Trophoblast cell (in vitro differentiated cells and primary cell): ENCODE measurements at regions not wholly inside any gene's neighbourhood (a gene's known extent, or its start where the extent isn't known, plus 50 kb on each side); places are given as distances from the start of the nearest gene placed in this dataset.
A peak's percentile ranks its signal among the peaks of the same experiment; 100 is the strongest.

Experiments
- DNase-seq, 2 donors: peaks; one replicate each; pipeline ENCODE4 v3.0.0-alpha.2; 2016
- H2AFZ ChIP-seq: 2 replicates; pipeline ENCODE4 v1.6.1; 2013; ENCODE audit warnings: low read length, moderate library complexity, mild to moderate bottlenecking; ENCODE audit not compliant: insufficient read depth, poor library complexity
- H2AK5ac ChIP-seq: 2 replicates; pipeline ENCODE4 v1.6.1; 2013; ENCODE audit warnings: mild to moderate bottlenecking, low read length
- H2BK120ac ChIP-seq: 2 replicates; pipeline ENCODE4 v1.6.1; 2013; ENCODE audit warnings: low read length, mild to moderate bottlenecking, moderate library complexity; ENCODE audit not compliant: insufficient read depth, poor library complexity
- H2BK12ac ChIP-seq: 2 replicates; pipeline ENCODE4 v1.6.1; 2013; ENCODE audit warnings: mild to moderate bottlenecking, low read length, moderate library complexity
- H2BK5ac ChIP-seq: 2 replicates; pipeline ENCODE4 v1.6.1; 2013; ENCODE audit warnings: low read length, low read depth, moderate library complexity, mild to moderate bottlenecking; ENCODE audit not compliant: poor library complexity
- H3K14ac ChIP-seq: 2 replicates; pipeline ENCODE4 v1.6.1; 2013; ENCODE audit warnings: mild to moderate bottlenecking, low read length
- H3K18ac ChIP-seq: 2 replicates; pipeline ENCODE4 v1.6.1; 2013; ENCODE audit warnings: mild to moderate bottlenecking, low read length
- H3K23ac ChIP-seq: 2 replicates; pipeline ENCODE4 v1.6.1; 2013; ENCODE audit warnings: low read length
- H3K27ac ChIP-seq: 2 replicates; pipeline ENCODE4 v1.5.1; 2013; ENCODE audit warnings: low read depth, mild to moderate bottlenecking, inconsistent platforms, low read length, moderate library complexity
- H3K27me3 ChIP-seq: 2 replicates; pipeline ENCODE4 v1.6.1; 2013; ENCODE audit warnings: inconsistent platforms, mild to moderate bottlenecking, low read length, moderate library complexity; ENCODE audit not compliant: insufficient read depth
- H3K36me3 ChIP-seq, 2 experiments: 1 replicate in 1 of 2; 2 replicates in 1 of 2; pipeline ENCODE4 v1.6.1; 2013; ENCODE audit warnings: low read length in 2 of 2, mild to moderate bottlenecking in 2 of 2, moderate library complexity in 1 of 2; ENCODE audit not compliant: insufficient read depth in 2 of 2, control insufficient read depth in 1 of 2
- H3K4ac ChIP-seq: 2 replicates; pipeline ENCODE4 v1.6.1; 2013; ENCODE audit warnings: low read depth, mild to moderate bottlenecking, low read length, moderate library complexity
- H3K4me1 ChIP-seq, 2 experiments: 1 replicate in 1 of 2; 2 replicates in 1 of 2; pipeline ENCODE4 v1.6.1; 2013; ENCODE audit warnings: low read length in 2 of 2, mild to moderate bottlenecking in 2 of 2, moderate library complexity in 1 of 2; ENCODE audit not compliant: insufficient read depth in 2 of 2, control insufficient read depth in 1 of 2
- H3K4me2 ChIP-seq: 2 replicates; pipeline ENCODE4 v1.6.1; 2013; ENCODE audit warnings: inconsistent platforms, mild to moderate bottlenecking, low read length, moderate library complexity
- H3K4me3 ChIP-seq: 2 replicates; pipeline ENCODE4 v1.5.1; 2013; ENCODE audit warnings: mild to moderate bottlenecking, low read depth, low read length, inconsistent platforms
- H3K79me1 ChIP-seq: one replicate; pipeline ENCODE4 v1.6.1; 2013; ENCODE audit warnings: low read length
- H3K79me2 ChIP-seq: 2 replicates; pipeline ENCODE4 v1.6.1; 2013; ENCODE audit warnings: low read length, mild to moderate bottlenecking; ENCODE audit not compliant: control insufficient read depth, insufficient read depth, poor library complexity
- H3K9ac ChIP-seq: 2 replicates; pipeline ENCODE4 v1.6.1; 2013; ENCODE audit warnings: mild to moderate bottlenecking, low read length
- H3K9me3 ChIP-seq: 2 replicates; pipeline ENCODE4 v1.6.1; 2013; ENCODE audit warnings: low read depth, mild to moderate bottlenecking, control low read depth, inconsistent platforms, low read length; ENCODE audit not compliant: insufficient read depth
- H4K12ac ChIP-seq: 2 replicates; pipeline ENCODE4 v1.6.1; 2013; ENCODE audit warnings: low read depth, mild to moderate bottlenecking, low read length, moderate library complexity
- H4K8ac ChIP-seq: 2 replicates; pipeline ENCODE4 v1.6.1; 2013; ENCODE audit warnings: low read depth, mild to moderate bottlenecking, low read length, moderate library complexity
- H4K91ac ChIP-seq: one replicate; pipeline ENCODE4 v1.6.1; 2013; ENCODE audit warnings: low read depth, mild to moderate bottlenecking, low read length, moderate library complexity
- WGBS: extraction: QIAGEN DNeasy Blood & Tissue Kit; methylation state at CpG from one replicate; pipeline ENCODE4 v1.1.7; 2013; ENCODE audit warnings: missing lambda C conversion rate; ENCODE audit not compliant: insufficient read length, insufficient coverage; ENCODE audit errors: extremely low coverage; 5-methylcytosine and 5-hydroxymethylcytosine counted together

GRCh38 chr15:80308002-80308401, 56.0 kb upstream of the CTXND1 start:
- Histone ChIP-seq H2AFZ (no peak overlapping the region), H3K14ac (no peak overlapping the region), H2BK5ac (no peak overlapping the region), H3K23ac (no peak overlapping the region), H3K36me3 (no peaks in the 10 kb centered on the region), H3K9ac (no peak overlapping the region), H3K27ac (no peak overlapping the region), H4K91ac (no peak overlapping the region), H2BK12ac (no peak overlapping the region), H4K8ac (no peak overlapping the region), H3K79me2 (no peaks in the 10 kb centered on the region), H4K12ac (no peak overlapping the region), H3K4me2 (no peak overlapping the region), H3K9me3 (no peaks in the 10 kb centered on the region), H3K27me3 (no peaks in the 10 kb centered on the region), H3K79me1 (peaks cover 3% of the 10 kb centered on the region), H3K18ac (no peak overlapping the region), H3K4ac (no peak overlapping the region), H2AK5ac (no peak overlapping the region), H3K4me1 (peaks cover 8 to 9% of the 10 kb centered on the region in 2 experiments), H2BK120ac (no peak overlapping the region), H3K4me3 (no peak overlapping the region)
- no CpG with 5 or more reads among the region's 11 CpGs for WGBS
- no peak for DNase-seq

GRCh38 chr15:80309769-80310384, 57.9 kb upstream of the CTXND1 start:
- Histone ChIP-seq H3K14ac (no peak overlapping the region), H4K8ac (no peak overlapping the region), H3K4me2 (no peak overlapping the region), H3K9ac (no peak overlapping the region), H3K4ac (no peak overlapping the region), H2AFZ (no peak overlapping the region), H2BK120ac (no peak overlapping the region), H3K79me1 (peaks cover 3% of the 10 kb centered on the region), H3K27ac (no peak overlapping the region), H3K27me3 (no peaks in the 10 kb centered on the region), H2BK12ac (no peak overlapping the region), H4K91ac (no peak overlapping the region), H3K79me2 (no peaks in the 10 kb centered on the region), H3K18ac (no peak overlapping the region), H2BK5ac (no peak overlapping the region), H3K4me1 (peaks cover 8 to 9% of the 10 kb centered on the region in 2 experiments), H3K9me3 (no peaks in the 10 kb centered on the region), H2AK5ac (no peak overlapping the region), H3K36me3 (no peaks in the 10 kb centered on the region), H4K12ac (no peak overlapping the region), H3K23ac (no peak overlapping the region), H3K4me3 (no peak overlapping the region)
- peak in 1 of 2 donors; percentile 12 for DNase-seq
- WGBS: no CpG with 5 or more reads among the region's 6 CpGs

DNA sequence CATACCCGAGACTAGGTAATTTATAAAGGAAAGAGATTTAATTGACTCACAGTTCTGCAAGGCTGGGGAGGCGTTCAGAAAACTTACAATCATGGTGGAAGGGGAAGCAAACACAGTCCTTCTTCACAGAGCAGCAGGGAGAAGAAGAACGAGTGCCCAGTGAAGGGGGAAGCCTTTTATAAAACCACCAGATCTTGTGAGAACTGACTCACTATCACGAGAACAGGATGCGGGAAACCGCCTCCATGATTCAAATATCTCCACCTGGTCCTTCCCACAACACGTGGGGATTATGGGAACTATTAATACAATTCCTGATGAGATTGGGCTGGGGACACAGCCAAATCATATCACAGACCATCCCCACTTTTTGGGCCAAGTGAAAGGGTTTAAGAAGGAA, 58.8 kb upstream of the CTXND1 start:
- Histone ChIP-seq H3K27me3 (no peaks in the 10 kb centered on the region), H4K12ac (no peak overlapping the region), H3K79me2 (no peaks in the 10 kb centered on the region), H3K9me3 (no peaks in the 10 kb centered on the region), H2AK5ac (no peak overlapping the region), H2BK12ac (no peak overlapping the region), H4K8ac (peak overlapping the region; percentile 35), H3K4ac (no peak overlapping the region), H3K9ac (no peak overlapping the region), H3K79me1 (peaks cover 3% of the 10 kb centered on the region), H2BK120ac (no peak overlapping the region), H2BK5ac (no peak overlapping the region), H3K27ac (peak overlapping the region; percentile 37), H3K4me3 (no peak overlapping the region), H3K18ac (no peak overlapping the region), H4K91ac (peak overlapping the region; percentile 38), H2AFZ (no peak overlapping the region), H3K14ac (no peak overlapping the region), H3K4me2 (no peak overlapping the region), H3K36me3 (no peaks in the 10 kb centered on the region), H3K23ac (no peak overlapping the region), H3K4me1 (peaks cover 8 to 9% of the 10 kb centered on the region in 2 experiments)
- no peak for DNase-seq
- no CpG with 5 or more reads among the region's 7 CpGs for WGBS

DNA sequence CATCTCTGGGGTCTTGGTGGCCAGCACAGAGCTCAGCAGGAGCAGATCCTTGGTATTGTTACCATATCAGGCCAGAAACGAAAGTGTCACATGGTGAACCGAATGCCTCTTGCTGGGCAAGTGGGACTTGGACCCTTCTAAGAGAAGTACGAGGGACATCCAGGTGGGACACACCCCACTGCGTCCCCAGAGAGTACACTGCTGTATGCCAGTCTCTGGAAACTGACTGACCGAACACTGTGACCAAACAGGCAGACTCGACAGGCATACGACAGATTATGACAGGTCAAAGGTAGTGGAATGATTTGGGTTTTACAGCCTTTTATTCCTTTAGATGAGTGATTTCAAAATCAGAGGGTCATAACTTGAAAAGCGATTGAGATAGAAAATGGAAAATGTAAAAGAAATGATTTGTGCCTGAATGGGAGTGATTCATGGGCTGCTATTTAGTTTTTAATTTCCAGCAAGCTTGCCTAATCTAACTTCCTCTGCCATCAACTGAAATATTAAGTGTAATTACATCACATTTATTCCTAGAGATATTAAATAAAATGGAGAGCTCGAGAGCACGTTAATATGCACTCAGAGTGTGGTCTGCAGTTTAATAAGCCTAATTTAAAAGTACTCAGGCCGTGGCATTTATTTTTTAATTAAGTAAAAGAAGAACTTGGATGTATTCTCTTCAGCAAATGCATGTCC, 63.4 kb upstream of the CTXND1 start:
- H3K4me1 ChIP-seq: peaks cover 7 to 8% of the 10 kb centered on the region in 2 experiments
- H3K4me3 ChIP-seq: no peak overlapping the region
- DNase-seq: no peak
- H3K79me2 ChIP-seq: no peaks in the 10 kb centered on the region
- no peak overlapping the region for H2AK5ac ChIP-seq
- H4K12ac ChIP-seq: no peak overlapping the region
- 100% methylated on average over 1 of the region's 11 CpGs for WGBS
- no peak overlapping the region for H3K9ac ChIP-seq
- peaks cover 3% of the 10 kb centered on the region for H3K79me1 ChIP-seq
- H3K9me3 ChIP-seq: no peaks in the 10 kb centered on the region
- no peak overlapping the region for H2BK12ac ChIP-seq
- H3K36me3 ChIP-seq: no peaks in the 10 kb centered on the region
- no peak overlapping the region for H3K23ac ChIP-seq
- H3K4ac ChIP-seq: no peak overlapping the region
- no peak overlapping the region for H3K18ac ChIP-seq
- H3K4me2 ChIP-seq: no peak overlapping the region
- no peak overlapping the region for H4K91ac ChIP-seq
- no peak overlapping the region for H3K14ac ChIP-seq
- H3K27me3 ChIP-seq: no peaks in the 10 kb centered on the region
- no peak overlapping the region for H2AFZ ChIP-seq
- H4K8ac ChIP-seq: no peak overlapping the region
- no peak overlapping the region for H2BK120ac ChIP-seq
- no peak overlapping the region for H3K27ac ChIP-seq
- H2BK5ac ChIP-seq: no peak overlapping the region
